Neural cell (in vitro differentiated cells): ENCODE measurements at regions not wholly inside any gene's neighbourhood (a gene's known extent, or its start where the extent isn't known, plus 50 kb on each side); places are given as distances from the start of the nearest gene placed in this dataset.
"Not testable (repeated sequence)": the region's sequence is repeated elsewhere in the genome, so short reads cannot be mapped to it uniquely, and the experiment has no call there.

Source experiments
- H2AFZ ChIP-seq: fragments of 200-600, 300-800 bp; sonication (generic), shearing (Covaris generic); 2 replicates; pipeline ENCODE4 v1.6.0; 2014; ENCODE audit warnings: low read depth, mild to moderate bottlenecking, antibody characterized with exemption, low read length, moderate library complexity
- H3F3A ChIP-seq: fragments of 200-600 bp; shearing (Covaris generic); 2 replicates; pipeline ENCODE4 v1.6.1; 2016; ENCODE audit warnings: mild to moderate bottlenecking, moderate library complexity, mixed read lengths, antibody characterized with exemption, low read length; ENCODE audit not compliant: insufficient read depth, poor library complexity, severe bottlenecking
- H3K27ac ChIP-seq: fragments of 200-600, 300-800 bp; sonication (generic), shearing (Covaris generic); 2 replicates; pipeline ENCODE4 v1.5.1; 2014; ENCODE audit warnings: mild to moderate bottlenecking, low read length, moderate library complexity
- H3K27me3 ChIP-seq: fragments of 300-800, 200-600 bp; sonication (generic), shearing (Covaris generic); 2 replicates; pipeline ENCODE4 v1.6.0; 2014; ENCODE audit warnings: mild to moderate bottlenecking, low read depth, low read length, moderate library complexity; ENCODE audit not compliant: insufficient read depth
- H3K36me3 ChIP-seq: fragments of 300-800, 200-600 bp; sonication (generic), shearing (Covaris generic); 2 replicates; pipeline ENCODE4 v1.5.1; 2014; ENCODE audit warnings: mild to moderate bottlenecking, antibody characterized with exemption, low read length, moderate library complexity; ENCODE audit not compliant: insufficient read depth
- H3K4me2 ChIP-seq: fragments of 300-800, 200-600 bp; sonication (generic), shearing (Covaris generic); 2 replicates; pipeline ENCODE4 v1.6.0; 2014; ENCODE audit warnings: mild to moderate bottlenecking, low read length
- H3K4me3 ChIP-seq: fragments of 300-800, 200-600 bp; sonication (generic), shearing (Covaris generic); 2 replicates; pipeline ENCODE4 v1.5.1; 2014; ENCODE audit warnings: mild to moderate bottlenecking, low read length, moderate library complexity
- H3K79me2 ChIP-seq: fragments of 200-600 bp; shearing (Covaris generic); replicated peaks from 2 replicates; pipeline ENCODE4 v1.6.0; 2014; ENCODE audit warnings: mild to moderate bottlenecking, low read length, moderate library complexity; ENCODE audit not compliant: insufficient read depth
- H3K9ac ChIP-seq: fragments of 300-800, 200-600 bp; sonication (generic), shearing (Covaris generic); 2 replicates; pipeline ENCODE4 v1.6.1; 2016; ENCODE audit warnings: mild to moderate bottlenecking, low read length, mixed read lengths
- H3K9me2 ChIP-seq: fragments of 200-600 bp; shearing (Covaris generic); 2 replicates; pipeline ENCODE4 v1.6.1; 2016; ENCODE audit warnings: mild to moderate bottlenecking, low read length, mixed read lengths; ENCODE audit not compliant: insufficient read depth
- H3K9me3 ChIP-seq: fragments of 200-600, 300-800 bp; sonication (generic), shearing (Covaris generic); 2 replicates; pipeline ENCODE4 v1.6.1; 2016; ENCODE audit warnings: mild to moderate bottlenecking, mixed run types, low read length, moderate library complexity, mixed read lengths
- H4K20me1 ChIP-seq: fragments of 200-600 bp; shearing (Covaris generic); 2 replicates; pipeline ENCODE4 v1.6.1; 2016; ENCODE audit warnings: mild to moderate bottlenecking, mixed run types; ENCODE audit not compliant: insufficient read depth
- EP300 ChIP-seq: fragments of 450-650 bp; conservative IDR thresholded peaks from 2 replicates; pipeline ENCODE4 v1.6.1; 2014; ENCODE audit warnings: antibody characterized with exemption, mild to moderate bottlenecking, moderate library complexity; ENCODE audit not compliant: poor library complexity, severe bottlenecking
- EZH2 ChIP-seq: fragments of 200-600, 300-800 bp; shearing (Covaris generic), sonication (generic); IDR thresholded peaks from 2 replicates; pipeline ENCODE4 v1.6.1; 2014; ENCODE audit warnings: antibody characterized with exemption, low read length, borderline replicate concordance, mild to moderate bottlenecking; ENCODE audit not compliant: insufficient read depth, poor library complexity, severe bottlenecking
- MXI1 ChIP-seq: fragments of 450-650 bp; conservative IDR thresholded peaks from 2 replicates; pipeline ENCODE4 v1.6.1; 2014; ENCODE audit warnings: antibody characterized with exemption, mild to moderate bottlenecking; ENCODE audit not compliant: poor library complexity, severe bottlenecking
- POLR2AphosphoS5 ChIP-seq: IDR thresholded peaks from 2 replicates; pipeline ENCODE4 v1.6.1; 2012
- RAD21 ChIP-seq: fragments of 450-650 bp; conservative IDR thresholded peaks from 2 replicates; pipeline ENCODE4 v1.6.1; 2014; ENCODE audit warnings: antibody characterized with exemption, mild to moderate bottlenecking, moderate library complexity
- SMC3 ChIP-seq: fragments of 450-650 bp; conservative IDR thresholded peaks from 2 replicates; pipeline ENCODE4 v1.6.1; 2014; ENCODE audit warnings: antibody characterized with exemption, mild to moderate bottlenecking, moderate library complexity; ENCODE audit not compliant: poor library complexity
- TAF1 ChIP-seq: IDR thresholded peaks from 2 replicates; pipeline ENCODE4 v1.6.1; 2012; ENCODE audit warnings: low read depth
- TF ChIP-seq, protein P1 (sequence below): IDR thresholded peaks from 2 replicates; pipeline ENCODE4 v1.6.1; 2012; ENCODE audit warnings: borderline replicate concordance
- TF ChIP-seq, protein P2 (sequence below): fragments of 450-650 bp; IDR thresholded peaks from 2 replicates; pipeline ENCODE4 v1.5.1; 2014; ENCODE audit warnings: antibody characterized with exemption, mild to moderate bottlenecking, moderate library complexity; ENCODE audit not compliant: poor library complexity, severe bottlenecking

DNA sequence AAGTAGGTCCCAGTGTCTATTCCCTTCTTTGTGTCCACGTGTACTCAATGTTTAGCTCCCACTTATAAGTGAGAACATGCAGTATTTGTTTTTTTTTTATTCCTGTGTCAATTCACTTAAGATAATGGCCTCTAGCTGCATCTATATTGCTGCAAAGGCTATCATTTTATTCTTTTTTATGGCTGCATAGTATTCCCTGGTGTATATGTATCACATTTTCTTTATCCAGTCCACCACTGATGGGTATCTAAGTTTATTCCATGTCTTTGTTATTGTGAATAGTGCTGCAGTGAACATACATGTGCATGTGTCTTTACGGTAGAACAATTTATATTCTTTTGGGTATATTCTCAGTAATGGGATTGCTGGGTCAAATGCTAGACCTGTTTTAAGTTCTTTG lies 329.4 kb downstream of the MEX3B start:
- not testable (repeated sequence) for H3K9me3 ChIP-seq

DNA sequence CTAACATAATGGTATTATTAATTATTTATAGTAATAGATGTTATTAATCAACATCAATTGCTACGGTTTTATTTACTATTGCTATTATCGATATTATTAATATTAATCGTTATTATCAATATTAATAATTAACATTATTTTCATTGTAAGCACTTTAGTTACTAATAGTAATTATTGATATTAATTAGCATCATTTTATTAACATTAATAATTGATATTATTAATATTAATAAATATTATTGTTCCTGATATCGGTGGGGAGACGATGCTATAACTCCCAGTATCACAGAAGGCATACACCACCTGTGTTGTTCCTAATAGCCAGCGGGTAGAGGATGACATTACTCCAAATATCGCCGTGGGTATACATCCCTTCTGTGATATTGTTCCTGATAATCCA lies 335.5 kb downstream of the MEX3B start:
- H3K9me3 ChIP-seq: no peaks in the 10 kb centered on the region
- no peaks in the 10 kb centered on the region for H3K79me2 ChIP-seq
- no peaks in the 10 kb centered on the region for H3F3A ChIP-seq
- no peak overlapping the region for H3K4me3 ChIP-seq
- no peak for TF ChIP-seq EP300
- TF ChIP-seq RAD21: no peak
- no peak for TF ChIP-seq EZH2
- no peak for TF ChIP-seq TAF1
- no peaks in the 10 kb centered on the region for H3K9me2 ChIP-seq
- no peak overlapping the region for H3K9ac ChIP-seq
- no peak overlapping the region for H3K4me2 ChIP-seq
- no peak overlapping the region for H2AFZ ChIP-seq
- H3K36me3 ChIP-seq: no peaks in the 10 kb centered on the region
- H3K27me3 ChIP-seq: no peaks in the 10 kb centered on the region
- H4K20me1 ChIP-seq: no peaks in the 10 kb centered on the region
- no peak overlapping the region for H3K27ac ChIP-seq

More for the DNA sequence above, 329.4 kb downstream of the MEX3B start:
- H3K9me2 ChIP-seq, H3K4me3 ChIP-seq, H3K79me2 ChIP-seq, H3K4me2 ChIP-seq, H2AFZ ChIP-seq, H3F3A ChIP-seq, H3K9ac ChIP-seq, H3K27ac ChIP-seq, H3K36me3 ChIP-seq, H3K27me3 ChIP-seq, H4K20me1 ChIP-seq: not testable (repeated sequence)

DNA sequence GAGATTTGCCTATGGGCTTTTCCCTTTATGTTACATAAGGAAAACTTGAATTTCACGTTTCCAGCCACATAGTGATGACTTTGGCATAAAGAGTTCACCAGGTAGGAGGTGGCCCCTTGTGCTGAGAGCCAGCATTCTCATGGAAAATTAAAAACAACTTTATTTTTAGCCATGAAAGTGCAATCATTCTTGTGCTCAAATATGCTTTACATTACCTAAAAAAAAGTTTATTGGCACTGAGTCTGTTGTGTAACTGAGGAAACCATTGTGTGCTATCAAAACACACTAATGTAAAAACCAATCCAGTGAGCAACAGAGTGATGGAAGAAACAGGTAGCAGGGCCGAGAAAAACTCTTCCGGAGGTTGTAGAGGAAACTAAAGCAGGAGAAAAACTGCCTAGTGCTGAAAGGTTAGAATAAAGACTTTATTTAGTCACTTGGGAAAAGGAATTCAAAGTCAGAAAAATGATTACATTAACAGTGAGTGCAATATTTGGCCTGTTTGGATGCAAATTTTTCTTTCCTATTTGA lies 332.9 kb upstream of the TMC3 start:
- not testable (repeated sequence) for H4K20me1 ChIP-seq, H3K79me2 ChIP-seq, H3F3A ChIP-seq, H3K27me3 ChIP-seq, H3K27ac ChIP-seq, H3K9ac ChIP-seq, H2AFZ ChIP-seq, H3K36me3 ChIP-seq, H3K4me2 ChIP-seq, H3K9me2 ChIP-seq, H3K4me3 ChIP-seq, H3K9me3 ChIP-seq

DNA sequence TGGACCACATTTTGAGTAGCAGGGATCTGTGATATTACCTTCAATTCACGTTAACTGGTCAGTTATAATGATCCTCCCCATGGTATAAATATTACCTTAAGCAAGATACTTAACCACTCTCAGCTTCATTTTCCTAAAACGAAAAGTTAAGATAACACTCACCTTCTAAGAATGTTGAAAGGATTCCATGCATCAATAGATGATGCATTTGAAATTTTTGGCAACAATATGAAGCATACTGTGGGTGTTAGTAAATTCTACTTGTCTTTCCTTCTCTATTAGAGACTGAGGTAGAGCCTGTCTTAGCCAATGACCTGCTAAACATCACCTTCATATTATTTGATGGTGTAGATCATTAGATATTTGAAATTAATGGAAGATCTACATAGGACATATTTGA lies 331.7 kb upstream of the TMC3 start:
- H3K9ac ChIP-seq, H3K27ac ChIP-seq, H3F3A ChIP-seq: not testable (repeated sequence)

DNA sequence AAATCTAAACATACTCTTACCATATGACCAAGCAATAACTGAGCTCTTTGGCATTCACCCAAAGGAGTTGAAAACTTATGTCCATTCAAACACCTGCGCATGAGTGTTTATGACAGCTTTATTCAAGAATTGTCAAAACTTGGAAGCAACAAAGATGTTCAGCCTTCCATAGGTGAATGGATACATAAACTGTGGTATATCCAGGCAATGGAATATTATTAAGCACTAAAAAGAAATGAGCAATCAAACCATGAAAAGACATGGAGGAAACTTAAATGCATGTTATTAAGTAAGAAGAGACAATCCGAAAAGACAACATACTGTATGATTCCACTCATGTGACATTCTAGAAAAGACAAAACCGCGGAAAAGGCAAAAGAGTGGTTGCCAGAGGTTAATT lies 312.0 kb upstream of the TMC3 start:
- no peaks in the 10 kb centered on the region for H3K79me2 ChIP-seq
- H3K4me2 ChIP-seq: no peak overlapping the region
- H3K9me3 ChIP-seq: no peaks in the 10 kb centered on the region
- no peaks in the 10 kb centered on the region for H3K36me3 ChIP-seq
- H3K9ac ChIP-seq: no peak overlapping the region
- H3K9me2 ChIP-seq: no peaks in the 10 kb centered on the region
- H3K27me3 ChIP-seq: no peaks in the 10 kb centered on the region
- H3K27ac ChIP-seq: no peak overlapping the region
- H3K4me3 ChIP-seq: no peak overlapping the region
- no peaks in the 10 kb centered on the region for H3F3A ChIP-seq
- no peak overlapping the region for H2AFZ ChIP-seq
- TF ChIP-seq EP300 (no peak), MXI1 (no peak), EZH2 (no peak), TAF1 (no peak), RAD21 (no peak), POLR2AphosphoS5 (no peak), SMC3 (no peak)
- TF ChIP-seq, protein P1, sequence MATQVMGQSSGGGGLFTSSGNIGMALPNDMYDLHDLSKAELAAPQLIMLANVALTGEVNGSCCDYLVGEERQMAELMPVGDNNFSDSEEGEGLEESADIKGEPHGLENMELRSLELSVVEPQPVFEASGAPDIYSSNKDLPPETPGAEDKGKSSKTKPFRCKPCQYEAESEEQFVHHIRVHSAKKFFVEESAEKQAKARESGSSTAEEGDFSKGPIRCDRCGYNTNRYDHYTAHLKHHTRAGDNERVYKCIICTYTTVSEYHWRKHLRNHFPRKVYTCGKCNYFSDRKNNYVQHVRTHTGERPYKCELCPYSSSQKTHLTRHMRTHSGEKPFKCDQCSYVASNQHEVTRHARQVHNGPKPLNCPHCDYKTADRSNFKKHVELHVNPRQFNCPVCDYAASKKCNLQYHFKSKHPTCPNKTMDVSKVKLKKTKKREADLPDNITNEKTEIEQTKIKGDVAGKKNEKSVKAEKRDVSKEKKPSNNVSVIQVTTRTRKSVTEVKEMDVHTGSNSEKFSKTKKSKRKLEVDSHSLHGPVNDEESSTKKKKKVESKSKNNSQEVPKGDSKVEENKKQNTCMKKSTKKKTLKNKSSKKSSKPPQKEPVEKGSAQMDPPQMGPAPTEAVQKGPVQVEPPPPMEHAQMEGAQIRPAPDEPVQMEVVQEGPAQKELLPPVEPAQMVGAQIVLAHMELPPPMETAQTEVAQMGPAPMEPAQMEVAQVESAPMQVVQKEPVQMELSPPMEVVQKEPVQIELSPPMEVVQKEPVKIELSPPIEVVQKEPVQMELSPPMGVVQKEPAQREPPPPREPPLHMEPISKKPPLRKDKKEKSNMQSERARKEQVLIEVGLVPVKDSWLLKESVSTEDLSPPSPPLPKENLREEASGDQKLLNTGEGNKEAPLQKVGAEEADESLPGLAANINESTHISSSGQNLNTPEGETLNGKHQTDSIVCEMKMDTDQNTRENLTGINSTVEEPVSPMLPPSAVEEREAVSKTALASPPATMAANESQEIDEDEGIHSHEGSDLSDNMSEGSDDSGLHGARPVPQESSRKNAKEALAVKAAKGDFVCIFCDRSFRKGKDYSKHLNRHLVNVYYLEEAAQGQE: no peak
- TF ChIP-seq, protein P2, sequence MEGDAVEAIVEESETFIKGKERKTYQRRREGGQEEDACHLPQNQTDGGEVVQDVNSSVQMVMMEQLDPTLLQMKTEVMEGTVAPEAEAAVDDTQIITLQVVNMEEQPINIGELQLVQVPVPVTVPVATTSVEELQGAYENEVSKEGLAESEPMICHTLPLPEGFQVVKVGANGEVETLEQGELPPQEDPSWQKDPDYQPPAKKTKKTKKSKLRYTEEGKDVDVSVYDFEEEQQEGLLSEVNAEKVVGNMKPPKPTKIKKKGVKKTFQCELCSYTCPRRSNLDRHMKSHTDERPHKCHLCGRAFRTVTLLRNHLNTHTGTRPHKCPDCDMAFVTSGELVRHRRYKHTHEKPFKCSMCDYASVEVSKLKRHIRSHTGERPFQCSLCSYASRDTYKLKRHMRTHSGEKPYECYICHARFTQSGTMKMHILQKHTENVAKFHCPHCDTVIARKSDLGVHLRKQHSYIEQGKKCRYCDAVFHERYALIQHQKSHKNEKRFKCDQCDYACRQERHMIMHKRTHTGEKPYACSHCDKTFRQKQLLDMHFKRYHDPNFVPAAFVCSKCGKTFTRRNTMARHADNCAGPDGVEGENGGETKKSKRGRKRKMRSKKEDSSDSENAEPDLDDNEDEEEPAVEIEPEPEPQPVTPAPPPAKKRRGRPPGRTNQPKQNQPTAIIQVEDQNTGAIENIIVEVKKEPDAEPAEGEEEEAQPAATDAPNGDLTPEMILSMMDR: no peak
- no peaks in the 10 kb centered on the region for H4K20me1 ChIP-seq

More for the DNA sequence above, 331.7 kb upstream of the TMC3 start:
- not testable (repeated sequence) for H3K4me3 ChIP-seq, H3K27me3 ChIP-seq, H3K9me3 ChIP-seq, H4K20me1 ChIP-seq, H3K36me3 ChIP-seq, H3K9me2 ChIP-seq, H2AFZ ChIP-seq, H3K79me2 ChIP-seq, H3K4me2 ChIP-seq
